ENCODE measurements at regions not wholly inside any gene's neighbourhood (a gene's known extent, or its start where the extent isn't known, plus 50 kb on each side); places are given as distances from the start of the nearest gene placed in this dataset.

DNA sequence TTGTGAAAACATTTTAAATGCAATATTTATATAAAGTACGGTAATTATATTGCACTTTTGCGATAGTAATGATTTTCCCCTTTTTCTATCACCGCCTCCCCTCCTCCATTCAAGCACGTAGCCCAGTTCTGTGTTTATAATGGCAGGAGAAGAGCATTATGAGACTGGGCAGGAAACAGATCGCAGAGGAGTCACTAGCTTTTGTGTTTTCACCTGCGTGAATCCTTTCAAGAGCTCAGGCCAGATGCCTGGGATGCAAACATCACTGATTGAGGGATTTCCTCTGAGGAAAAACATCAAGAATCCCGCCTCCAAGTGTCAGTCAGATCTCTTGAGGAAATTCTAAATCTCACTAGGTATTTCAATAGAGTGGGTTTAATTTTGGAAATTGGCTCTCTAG is 178.4 kb upstream of the FN1 start:
- ChIA-PET POLR2A (no interaction called here), CTCF (interaction anchor here (0.7 kb wide), 1 partner anchor 49 kb away, joined by 3 read pairs; no protein-coding TSS in a partner anchor)
- DNase-seq (ENCODE audit: extremely low spot score), result no peak
- no peak for TF ChIP-seq FOXK2 (IDR thresholded peaks at IDR 0.05)
- TF ChIP-seq, protein P1, sequence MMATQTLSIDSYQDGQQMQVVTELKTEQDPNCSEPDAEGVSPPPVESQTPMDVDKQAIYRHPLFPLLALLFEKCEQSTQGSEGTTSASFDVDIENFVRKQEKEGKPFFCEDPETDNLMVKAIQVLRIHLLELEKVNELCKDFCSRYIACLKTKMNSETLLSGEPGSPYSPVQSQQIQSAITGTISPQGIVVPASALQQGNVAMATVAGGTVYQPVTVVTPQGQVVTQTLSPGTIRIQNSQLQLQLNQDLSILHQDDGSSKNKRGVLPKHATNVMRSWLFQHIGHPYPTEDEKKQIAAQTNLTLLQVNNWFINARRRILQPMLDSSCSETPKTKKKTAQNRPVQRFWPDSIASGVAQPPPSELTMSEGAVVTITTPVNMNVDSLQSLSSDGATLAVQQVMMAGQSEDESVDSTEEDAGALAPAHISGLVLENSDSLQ (IDR thresholded peaks at IDR 0.05), result no peak
- TF ChIP-seq LEF1 (IDR thresholded peaks at IDR 0.05; ENCODE audit: borderline replicate concordance), result no peak
- TF ChIP-seq FOXA1 (IDR thresholded peaks at IDR 0.05), result no peak
- TF ChIP-seq L3MBTL2 (conservative IDR thresholded peaks at IDR 0.05), result no peak
- no peak for TF ChIP-seq SUZ12 (IDR thresholded peaks at IDR 0.05)
- no peak for TF ChIP-seq NFRKB (IDR thresholded peaks at IDR 0.05)
- no peak for TF ChIP-seq BHLHE40 (IDR thresholded peaks at IDR 0.05; ENCODE audit: borderline replicate concordance)
- no peak for TF ChIP-seq TARDBP (IDR thresholded peaks at IDR 0.05)
- TF ChIP-seq ZNF384 (IDR thresholded peaks at IDR 0.05), result no peak
- no peak for TF ChIP-seq HDGF (IDR thresholded peaks at IDR 0.05; ENCODE audit: borderline replicate concordance)
- no peak for TF ChIP-seq CTBP1 (IDR thresholded peaks at IDR 0.05; ENCODE audit: borderline replicate concordance)
- TF ChIP-seq FOXM1 (IDR thresholded peaks at IDR 0.05; ENCODE audit: borderline replicate concordance), result no peak
- no peak for TF ChIP-seq ELF4 (IDR thresholded peaks at IDR 0.05)
- no peak for TF ChIP-seq SP1 (IDR thresholded peaks at IDR 0.05)
- no peak for TF ChIP-seq ARNT (IDR thresholded peaks at IDR 0.05)

DNA sequence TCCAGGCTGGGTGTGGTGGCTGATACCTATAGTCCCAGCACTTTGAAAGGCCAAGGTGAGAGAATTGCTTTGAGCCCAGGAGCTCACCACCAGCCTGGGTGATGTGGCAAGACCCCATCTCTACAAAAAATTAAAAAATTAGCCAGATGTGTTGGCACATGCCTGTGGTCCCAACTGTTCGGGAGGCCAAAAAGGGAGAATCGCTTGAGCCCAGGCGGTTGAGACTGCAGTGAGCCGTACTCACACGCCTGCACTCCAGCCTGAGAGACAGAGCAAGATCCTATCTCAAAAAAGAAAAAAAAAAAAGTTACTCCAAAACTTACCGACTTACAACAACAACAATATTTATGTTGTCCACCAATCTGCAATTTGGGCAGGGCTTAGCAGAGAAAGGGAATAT is 178.0 kb upstream of the FN1 start:
- ChIA-PET POLR2A (no interaction called here), CTCF (interaction anchor here (0.5 to 0.7 kb wide), 2 partner anchors 48 to 172 kb away, joined by 3 to 13 read pairs; no protein-coding TSS in a partner anchor)
- no peak for TF ChIP-seq HDGF (IDR thresholded peaks at IDR 0.05; ENCODE audit: borderline replicate concordance)
- no peak for TF ChIP-seq NFRKB (IDR thresholded peaks at IDR 0.05)
- TF ChIP-seq LEF1 (IDR thresholded peaks at IDR 0.05; ENCODE audit: borderline replicate concordance), result no peak
- no peak for TF ChIP-seq BHLHE40 (IDR thresholded peaks at IDR 0.05; ENCODE audit: borderline replicate concordance)
- no peak for TF ChIP-seq ARNT (IDR thresholded peaks at IDR 0.05)
- no peak for TF ChIP-seq ZNF384 (IDR thresholded peaks at IDR 0.05)
- TF ChIP-seq FOXA1 (IDR thresholded peaks at IDR 0.05), result no peak
- no peak for TF ChIP-seq CTBP1 (IDR thresholded peaks at IDR 0.05; ENCODE audit: borderline replicate concordance)
- no peak for TF ChIP-seq TARDBP (IDR thresholded peaks at IDR 0.05)
- TF ChIP-seq L3MBTL2 (conservative IDR thresholded peaks at IDR 0.05), result no peak
- TF ChIP-seq SUZ12 (IDR thresholded peaks at IDR 0.05), result no peak
- TF ChIP-seq FOXK2 (IDR thresholded peaks at IDR 0.05), result no peak
- TF ChIP-seq SP1 (IDR thresholded peaks at IDR 0.05), result no peak
- TF ChIP-seq, protein P1 (IDR thresholded peaks at IDR 0.05), result no peak
- DNase-seq (ENCODE audit: extremely low spot score), result no peak

DNA sequence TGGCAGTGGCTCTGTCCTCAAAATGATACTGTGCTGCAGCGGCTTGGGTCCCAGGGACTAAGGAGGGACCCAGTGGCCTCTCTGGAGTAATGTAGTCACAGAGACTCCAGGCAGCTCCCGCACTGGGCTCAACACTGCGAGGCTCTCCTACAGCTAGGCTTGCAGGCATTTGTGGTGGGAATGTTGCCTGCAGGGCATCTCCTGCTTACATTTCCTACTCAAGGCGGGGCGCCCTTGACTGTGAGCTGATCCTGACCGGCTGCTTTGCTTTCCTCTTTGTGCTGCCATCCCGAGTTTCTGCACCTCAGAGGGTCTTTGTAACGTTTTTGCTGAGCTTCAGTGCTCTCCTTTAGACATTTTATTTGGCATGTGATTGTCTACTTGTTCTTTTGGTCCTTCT is 177.4 kb upstream of the FN1 start:
- DNase-seq (ENCODE audit: extremely low spot score), result no peak
- no peak for TF ChIP-seq HDGF (IDR thresholded peaks at IDR 0.05; ENCODE audit: borderline replicate concordance)
- no peak for TF ChIP-seq FOXA1 (IDR thresholded peaks at IDR 0.05)
- TF ChIP-seq, protein P1 (IDR thresholded peaks at IDR 0.05), result no peak
- no peak for TF ChIP-seq BHLHE40 (IDR thresholded peaks at IDR 0.05; ENCODE audit: borderline replicate concordance)
- no peak for TF ChIP-seq CTBP1 (IDR thresholded peaks at IDR 0.05; ENCODE audit: borderline replicate concordance)
- no peak for TF ChIP-seq FOXM1 (IDR thresholded peaks at IDR 0.05; ENCODE audit: borderline replicate concordance)
- TF ChIP-seq TARDBP (IDR thresholded peaks at IDR 0.05), result no peak
- TF ChIP-seq LEF1 (IDR thresholded peaks at IDR 0.05; ENCODE audit: borderline replicate concordance), result no peak
- TF ChIP-seq ZNF384 (IDR thresholded peaks at IDR 0.05), result no peak
- no peak for TF ChIP-seq L3MBTL2 (conservative IDR thresholded peaks at IDR 0.05)
- no peak for TF ChIP-seq FOXK2 (IDR thresholded peaks at IDR 0.05)
- TF ChIP-seq ELF4 (IDR thresholded peaks at IDR 0.05), result no peak
- ChIA-PET POLR2A (no interaction called here), CTCF (interaction anchor here (0.5 kb wide), 1 partner anchor 171 kb away, joined by 13 read pairs; no protein-coding TSS in a partner anchor)

DNA sequence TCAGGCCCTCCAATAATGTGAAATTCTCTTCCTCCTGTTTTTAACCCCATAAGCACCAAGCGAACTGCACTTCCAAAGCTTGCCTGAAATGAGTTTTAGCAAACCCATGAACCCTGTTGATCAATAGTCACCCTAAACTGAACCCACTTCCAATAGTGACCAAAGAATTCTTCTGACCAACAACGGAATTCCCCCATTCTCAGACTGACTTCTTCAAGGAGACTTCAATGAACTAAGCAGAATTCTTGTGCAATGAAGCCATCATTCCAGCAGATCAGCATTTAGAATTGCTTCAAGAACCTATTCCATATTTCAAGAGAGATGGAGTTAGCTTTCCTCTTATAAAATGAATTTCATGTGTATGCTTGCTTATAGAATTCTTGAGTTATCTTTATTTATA is 176.9 kb upstream of the FN1 start:
- ChIA-PET POLR2A (no interaction called here), CTCF (no interaction called here)
- DNase-seq (ENCODE audit: extremely low spot score), result no peak
- TF ChIP-seq CTBP1 (IDR thresholded peaks at IDR 0.05; ENCODE audit: borderline replicate concordance), result no peak
- no peak for TF ChIP-seq FOXM1 (IDR thresholded peaks at IDR 0.05; ENCODE audit: borderline replicate concordance)
- TF ChIP-seq FOXA1 (IDR thresholded peaks at IDR 0.05), result no peak
- TF ChIP-seq L3MBTL2 (conservative IDR thresholded peaks at IDR 0.05), result no peak
- TF ChIP-seq SP1 (IDR thresholded peaks at IDR 0.05), result no peak
- TF ChIP-seq BHLHE40 (IDR thresholded peaks at IDR 0.05; ENCODE audit: borderline replicate concordance), result no peak

DNA sequence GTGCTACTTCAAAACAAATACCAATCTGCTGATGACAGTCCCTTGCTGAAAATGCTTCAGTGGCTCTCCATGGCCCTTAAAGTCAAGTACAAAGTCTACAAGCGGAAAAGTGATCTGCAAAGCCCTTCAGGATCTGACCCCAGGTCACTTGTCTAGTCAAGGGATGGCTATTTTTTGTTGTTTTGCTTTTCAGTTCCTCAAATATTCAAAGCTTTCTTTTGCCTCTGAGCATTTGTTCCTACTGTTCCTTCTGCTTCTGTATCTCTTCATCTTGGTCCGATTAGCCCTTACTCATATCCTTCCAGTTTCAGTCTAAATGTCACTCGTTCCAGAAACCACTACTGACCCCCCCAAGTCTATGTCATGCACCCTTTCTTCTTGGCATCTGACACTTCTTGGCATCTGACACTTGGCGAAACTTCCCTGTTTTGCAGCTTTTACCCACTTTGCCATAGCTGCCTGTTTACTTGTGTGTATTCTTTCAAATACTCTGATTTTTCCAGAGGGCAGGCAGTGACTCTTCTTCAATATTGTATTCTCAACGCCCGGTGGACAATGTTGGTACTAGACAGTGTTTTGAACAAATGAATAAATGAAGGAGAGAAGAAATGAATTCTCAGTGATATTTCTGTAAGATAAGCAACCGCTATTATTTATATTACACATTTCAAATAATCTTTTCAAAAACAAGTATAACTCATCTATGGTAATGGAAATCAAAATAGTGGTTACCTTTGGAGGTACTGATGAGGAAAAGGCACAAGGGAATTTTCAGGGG is 175.9 kb upstream of the FN1 start:
- POLR2A ChIA-PET, result no interaction called here
- no peak for DNase-seq (ENCODE audit: extremely low spot score)
- CTCF ChIA-PET, result no interaction called here
- TF ChIP-seq FOXM1 (IDR thresholded peaks at IDR 0.05; ENCODE audit: borderline replicate concordance) (no peak), ZNF384 (IDR thresholded peaks at IDR 0.05) (no peak), BHLHE40 (IDR thresholded peaks at IDR 0.05; ENCODE audit: borderline replicate concordance) (no peak), ELF4 (IDR thresholded peaks at IDR 0.05) (no peak)

Measured in HEK293T (cell line).